Lower lobe of right lung (tissue), 2 donors: ENCODE measurements at regions not wholly inside any gene's neighbourhood (a gene's known extent, or its start where the extent isn't known, plus 50 kb on each side); places are given as distances from the start of the nearest gene placed in this dataset.

Source experiments
- ATAC-seq, 2 donors: fragments of 200-7000 bp; cut with Tn5 transposase; one replicate each; pipeline ENCODE4 v1.9.1; 2020 to 2022; ENCODE audit warnings: mild to moderate bottlenecking in 2 of 2, moderate library complexity in 2 of 2
- DNase-seq: peaks from one replicate; pipeline ENCODE4 v3.0.0-alpha.2; 2020
- H3K27ac ChIP-seq: fragments of 200-600 bp; one replicate; pipeline ENCODE4 v1.8.0; 2022
- H3K27me3 ChIP-seq: fragments of 200-600 bp; one replicate; pipeline ENCODE4 v1.8.0; 2022; ENCODE audit warnings: low read depth
- H3K36me3 ChIP-seq: fragments of 200-600 bp; one replicate; pipeline ENCODE4 v1.8.0; 2022; ENCODE audit warnings: mild to moderate bottlenecking
- H3K4me1 ChIP-seq: fragments of 200-600 bp; one replicate; pipeline ENCODE4 v1.8.0; 2022
- H3K4me3 ChIP-seq: fragments of 200-600 bp; one replicate; pipeline ENCODE4 v1.8.0; 2022; ENCODE audit warnings: mild to moderate bottlenecking
- H3K9me3 ChIP-seq: fragments of 200-600 bp; one replicate; pipeline ENCODE4 v1.8.0; 2022
- intact Hi-C: fragments of 100-400 bp; cut with DNase I; formaldehyde crosslinking; loops from one replicate; pipeline ENCODE4 v1.11.0; 2022
- TF ChIP-seq, protein P1 (sequence below): fragments of 200-600 bp; IDR thresholded peaks from one replicate; pipeline ENCODE4 v1.8.0; 2022; ENCODE audit warnings: antibody characterized with exemption, mild to moderate bottlenecking
- donor health status: DM: no; HTN: yes; CAD: no; lungs with severe emphysema.

DNA sequence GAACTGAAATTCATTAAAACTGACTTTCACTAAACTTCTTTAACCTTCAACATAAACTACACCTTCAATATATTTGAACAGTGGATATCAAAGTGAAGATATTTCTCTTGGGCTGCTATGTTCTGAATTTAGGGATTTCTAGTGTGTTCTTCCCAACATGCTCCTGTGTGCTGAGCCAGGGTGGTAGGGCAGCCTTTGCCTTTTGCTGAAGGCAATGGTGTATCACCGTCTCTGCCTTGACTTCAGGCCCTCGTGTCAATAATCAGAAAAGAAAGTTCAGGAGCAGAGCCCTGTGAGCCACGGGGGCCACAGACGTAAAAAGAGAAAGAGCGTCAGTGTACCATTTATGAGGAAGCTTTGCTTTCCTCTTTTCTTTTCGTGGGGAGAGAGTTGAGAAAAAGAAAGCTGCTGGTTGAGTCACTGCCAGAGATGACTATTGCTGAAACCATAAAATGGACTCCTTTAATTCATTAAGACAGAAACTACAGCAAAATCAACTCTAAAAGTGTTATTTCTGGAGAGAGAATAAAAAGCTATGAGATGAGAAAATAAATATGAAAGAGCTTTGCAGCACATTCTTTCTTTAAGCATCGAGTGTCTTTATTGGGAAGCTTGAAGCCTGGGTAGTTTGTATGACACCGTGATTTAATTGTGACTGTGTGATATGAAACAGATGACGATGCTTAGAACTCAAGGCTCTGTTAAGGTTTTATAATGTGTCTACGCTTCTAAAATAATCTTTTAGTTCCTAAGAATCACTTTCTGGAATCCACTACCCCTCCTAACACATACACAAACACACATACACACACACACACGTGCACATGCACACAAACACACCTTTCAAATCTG, 271.8 kb upstream of the MTNR1B start:
- H3K27ac ChIP-seq, result no peak overlapping the region
- H3K4me3 ChIP-seq, result no peak overlapping the region

DNA sequence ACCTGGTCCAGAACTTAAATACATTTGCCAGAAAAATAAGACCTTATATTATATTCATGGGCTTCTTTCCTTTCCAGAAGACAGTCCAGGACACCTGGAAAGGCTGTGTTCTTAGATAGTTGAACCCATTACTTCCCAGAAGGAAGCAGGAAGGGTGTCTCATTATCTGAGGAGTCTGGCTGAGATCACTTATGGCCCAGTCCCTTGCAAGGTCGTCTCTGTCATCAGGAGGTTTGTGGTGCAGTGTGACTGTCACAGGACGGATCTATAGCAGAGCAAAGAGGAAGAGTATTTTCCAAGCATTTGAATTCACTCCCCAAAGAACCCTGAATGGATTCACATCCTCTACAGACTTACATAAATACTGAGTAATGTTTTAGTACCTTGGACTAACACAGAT, 270.7 kb upstream of the MTNR1B start:
- Histone ChIP-seq H3K36me3 (no peaks in the 10 kb centered on the region), H3K27ac (no peak overlapping the region), H3K9me3 (no peaks in the 10 kb centered on the region), H3K27me3 (no peaks in the 10 kb centered on the region), H3K4me3 (no peak overlapping the region), H3K4me1 (no peaks in the 10 kb centered on the region)
- DNase-seq, result no peak
- no peak for ATAC-seq
- TF ChIP-seq, protein P1, sequence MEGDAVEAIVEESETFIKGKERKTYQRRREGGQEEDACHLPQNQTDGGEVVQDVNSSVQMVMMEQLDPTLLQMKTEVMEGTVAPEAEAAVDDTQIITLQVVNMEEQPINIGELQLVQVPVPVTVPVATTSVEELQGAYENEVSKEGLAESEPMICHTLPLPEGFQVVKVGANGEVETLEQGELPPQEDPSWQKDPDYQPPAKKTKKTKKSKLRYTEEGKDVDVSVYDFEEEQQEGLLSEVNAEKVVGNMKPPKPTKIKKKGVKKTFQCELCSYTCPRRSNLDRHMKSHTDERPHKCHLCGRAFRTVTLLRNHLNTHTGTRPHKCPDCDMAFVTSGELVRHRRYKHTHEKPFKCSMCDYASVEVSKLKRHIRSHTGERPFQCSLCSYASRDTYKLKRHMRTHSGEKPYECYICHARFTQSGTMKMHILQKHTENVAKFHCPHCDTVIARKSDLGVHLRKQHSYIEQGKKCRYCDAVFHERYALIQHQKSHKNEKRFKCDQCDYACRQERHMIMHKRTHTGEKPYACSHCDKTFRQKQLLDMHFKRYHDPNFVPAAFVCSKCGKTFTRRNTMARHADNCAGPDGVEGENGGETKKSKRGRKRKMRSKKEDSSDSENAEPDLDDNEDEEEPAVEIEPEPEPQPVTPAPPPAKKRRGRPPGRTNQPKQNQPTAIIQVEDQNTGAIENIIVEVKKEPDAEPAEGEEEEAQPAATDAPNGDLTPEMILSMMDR, result no peak
- intact Hi-C loops, result no loop called here

More for the DNA sequence above, 271.8 kb upstream of the MTNR1B start:
- peak in 1 of 2 donors; percentile 12 for ATAC-seq
- Histone ChIP-seq H3K27me3 (no peaks in the 10 kb centered on the region), H3K36me3 (no peaks in the 10 kb centered on the region), H3K4me1 (no peaks in the 10 kb centered on the region), H3K9me3 (no peaks in the 10 kb centered on the region)
- DNase-seq, result no peak
- TF ChIP-seq, protein P1, result no peak
- intact Hi-C loops, result no loop called here

GRCh38 chr11:92702037-92702804, 267.2 kb upstream of the MTNR1B start:
- Histone ChIP-seq H3K4me3 (no peak overlapping the region), H3K9me3 (no peaks in the 10 kb centered on the region), H3K27ac (no peak overlapping the region), H3K36me3 (no peaks in the 10 kb centered on the region), H3K4me1 (no peaks in the 10 kb centered on the region), H3K27me3 (no peaks in the 10 kb centered on the region)
- ATAC-seq (no peak), DNase-seq (no peak)
- intact Hi-C loops, result no loop called here
- TF ChIP-seq, protein P1, result no peak

DNA sequence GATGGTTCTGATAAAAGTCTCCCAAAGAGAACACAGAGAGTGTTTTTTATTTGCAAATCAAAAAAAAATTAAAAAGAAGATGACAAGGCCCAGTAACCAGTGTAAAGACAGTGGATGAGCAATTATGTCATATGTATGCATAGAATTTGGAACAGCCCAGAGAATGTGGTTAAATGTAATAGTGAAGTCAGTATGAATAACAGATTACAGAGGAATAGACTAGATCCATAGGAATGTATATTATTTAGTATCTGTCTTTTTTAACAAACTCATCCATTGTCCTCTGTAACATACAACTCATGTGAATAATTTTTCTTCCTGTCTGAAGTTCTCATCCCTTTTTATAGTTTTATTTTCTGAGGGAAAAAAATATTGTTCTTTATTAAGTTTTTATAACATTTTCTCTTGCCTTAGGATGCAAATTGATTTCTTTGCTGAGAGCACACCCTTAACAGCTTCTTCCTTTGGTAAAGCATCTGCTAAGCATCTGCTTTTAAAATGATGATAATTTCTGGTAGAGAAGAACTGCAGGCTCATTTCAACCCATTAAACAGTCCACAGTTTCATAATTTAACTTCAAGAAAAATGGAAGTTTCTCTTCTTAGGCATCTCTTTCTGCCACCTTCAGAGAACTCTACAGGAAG, 266.5 kb upstream of the MTNR1B start:
- Histone ChIP-seq H3K27me3 (no peaks in the 10 kb centered on the region), H3K9me3 (no peaks in the 10 kb centered on the region), H3K4me3 (no peak overlapping the region), H3K4me1 (no peaks in the 10 kb centered on the region), H3K36me3 (no peaks in the 10 kb centered on the region), H3K27ac (no peak overlapping the region)
- intact Hi-C loops, result no loop called here
- DNase-seq (no peak), ATAC-seq (no peak)
- TF ChIP-seq, protein P1, result no peak

DNA sequence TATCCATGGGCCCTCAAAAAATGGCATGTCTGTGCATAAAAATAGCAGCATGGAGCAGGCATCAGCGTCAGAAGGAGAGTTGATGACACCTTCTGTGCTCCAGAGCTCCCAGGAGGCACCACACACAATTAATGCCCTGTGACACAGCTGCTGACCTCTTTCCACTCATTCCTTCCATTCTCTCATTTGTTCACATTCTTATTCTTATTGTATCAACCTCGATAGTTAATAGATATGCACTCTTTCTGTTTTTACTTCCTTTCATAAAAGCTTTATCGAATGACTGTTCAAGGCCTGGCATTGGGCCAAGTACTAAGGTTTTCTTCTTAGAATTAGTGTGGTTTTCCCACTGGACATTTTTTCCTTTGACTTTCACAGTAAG, 266.0 kb upstream of the MTNR1B start:
- Histone ChIP-seq H3K27me3 (no peaks in the 10 kb centered on the region), H3K4me3 (no peak overlapping the region), H3K36me3 (no peaks in the 10 kb centered on the region), H3K9me3 (no peaks in the 10 kb centered on the region), H3K4me1 (no peaks in the 10 kb centered on the region), H3K27ac (no peak overlapping the region)
- no peak for DNase-seq
- no peak for ATAC-seq
- TF ChIP-seq, protein P1, result no peak
- intact Hi-C loops, result no loop called here
